ENCODE measurements at regions not wholly inside any gene's neighbourhood (a gene's known extent, or its start where the extent isn't known, plus 50 kb on each side); places are given as distances from the start of the nearest gene placed in this dataset.

DNA sequence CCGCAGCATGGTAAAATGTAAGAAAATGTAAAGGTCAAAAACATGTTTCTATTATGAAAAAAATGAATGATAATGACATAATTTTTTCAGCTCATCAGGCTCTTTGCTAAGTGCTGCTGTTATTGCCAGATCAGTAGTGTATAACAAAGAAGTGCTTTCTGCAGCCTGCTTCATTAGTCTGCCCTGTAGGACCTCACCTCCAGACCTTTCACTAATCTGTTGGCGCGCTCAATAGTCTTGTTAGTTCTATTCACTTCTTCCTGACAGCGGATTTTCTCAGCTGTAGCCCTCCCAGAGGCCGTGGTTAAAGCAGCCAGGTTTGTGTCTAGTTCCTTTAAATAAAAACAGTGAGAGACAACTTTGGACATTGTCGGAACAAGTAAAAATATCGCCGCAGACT is 97.7 kb downstream of the CDCA7 start:
- Mint-ChIP-seq H3K9me3 (no peaks in the 10 kb centered on the region), H3K36me3 (ENCODE audit: insufficient read depth) (no peaks in the 10 kb centered on the region), H3K4me3 (no peak overlapping the region), H3K27me3 (ENCODE audit: low read depth) (peaks cover 20% of the 10 kb centered on the region), H3K4me1 (ENCODE audit: low read depth) (peaks cover 14% of the 10 kb centered on the region)
- DNase-seq (no peak), ATAC-seq (no peak)

DNA sequence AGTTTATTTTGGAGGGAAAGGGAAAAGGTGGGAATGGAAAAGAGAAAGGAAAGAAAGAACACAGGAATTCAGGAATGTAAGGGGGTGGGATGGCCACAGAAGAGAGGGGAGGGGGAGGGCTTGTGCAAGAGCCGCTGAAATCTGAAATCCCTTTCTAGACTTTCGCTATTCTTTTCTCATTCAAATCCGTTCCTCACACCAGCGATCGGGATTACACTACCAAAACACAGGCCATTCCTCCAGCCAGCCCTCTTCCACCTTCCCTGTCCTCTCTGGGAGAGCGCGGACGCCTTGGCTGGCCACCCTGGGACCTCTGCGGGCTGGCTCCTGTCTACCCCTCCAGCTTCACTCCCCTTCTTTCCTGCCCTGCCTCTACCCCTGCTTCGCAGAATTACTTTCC is 102.3 kb downstream of the CDCA7 start:
- Mint-ChIP-seq H3K9me3 (no peaks in the 10 kb centered on the region), H3K27me3 (ENCODE audit: low read depth) (peaks cover 27% of the 10 kb centered on the region)

GRCh38 chr2:173457366-173457765 is 102.7 kb downstream of the CDCA7 start:
- Mint-ChIP-seq H3K27me3 (ENCODE audit: low read depth) (peaks cover 27% of the 10 kb centered on the region), H3K9me3 (no peaks in the 10 kb centered on the region), H3K36me3 (ENCODE audit: insufficient read depth) (no peaks in the 10 kb centered on the region), H3K4me3 (no peak overlapping the region), H3K4me1 (ENCODE audit: low read depth) (no peaks in the 10 kb centered on the region)
- no peak for DNase-seq
- ATAC-seq: no peak

More for the DNA sequence above, 102.3 kb downstream of the CDCA7 start:
- no peaks in the 10 kb centered on the region for H3K36me3 Mint-ChIP-seq (ENCODE audit: insufficient read depth)
- no peak for DNase-seq
- no peak for ATAC-seq
- H3K4me3 Mint-ChIP-seq: no peak overlapping the region
- no peaks in the 10 kb centered on the region for H3K4me1 Mint-ChIP-seq (ENCODE audit: low read depth)

DNA sequence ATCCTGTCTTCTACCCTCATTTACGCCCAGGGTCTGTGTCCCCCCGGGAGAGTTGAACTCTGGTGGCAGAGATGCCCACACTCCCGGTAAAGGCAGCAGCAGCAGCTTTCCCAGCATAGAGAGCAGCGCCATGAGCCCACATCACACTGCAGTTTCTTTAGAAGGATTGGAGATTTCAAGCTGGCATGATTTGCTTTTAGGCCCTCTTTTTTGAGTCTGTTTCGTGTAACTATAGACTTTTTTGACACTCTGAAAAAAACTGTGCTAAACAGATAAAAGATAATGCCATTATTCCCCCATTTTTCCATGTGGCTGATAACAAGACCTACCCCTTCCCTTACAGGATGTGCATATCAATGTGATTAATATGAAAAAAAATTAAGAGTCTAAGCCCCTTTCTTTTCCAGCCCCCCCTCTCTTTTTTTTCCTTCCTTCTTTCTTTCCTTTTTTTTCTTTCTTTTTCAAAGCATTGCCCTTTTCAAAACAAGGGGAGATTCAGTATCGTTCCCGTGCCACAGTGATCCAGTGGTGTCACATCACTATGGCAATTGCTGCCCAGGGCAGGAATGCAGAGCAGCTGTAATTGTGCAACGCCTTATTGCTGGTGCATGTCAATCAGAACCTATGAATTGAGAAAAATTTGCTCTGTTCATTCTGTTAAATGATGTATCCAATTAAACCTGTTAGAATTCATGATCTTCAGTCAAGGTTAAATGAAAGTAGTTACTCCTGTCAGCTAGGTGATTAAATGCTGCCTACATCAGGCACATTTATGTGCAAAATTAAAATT is 104.5 kb downstream of the CDCA7 start:
- H3K9me3 Mint-ChIP-seq: no peaks in the 10 kb centered on the region
- ATAC-seq: no peak
- no peaks in the 10 kb centered on the region for H3K4me1 Mint-ChIP-seq (ENCODE audit: low read depth)
- H3K4me3 Mint-ChIP-seq: no peak overlapping the region
- DNase-seq: no peak
- H3K27me3 Mint-ChIP-seq (ENCODE audit: low read depth): peaks cover 26% of the 10 kb centered on the region
- H3K36me3 Mint-ChIP-seq (ENCODE audit: insufficient read depth): no peaks in the 10 kb centered on the region

DNA sequence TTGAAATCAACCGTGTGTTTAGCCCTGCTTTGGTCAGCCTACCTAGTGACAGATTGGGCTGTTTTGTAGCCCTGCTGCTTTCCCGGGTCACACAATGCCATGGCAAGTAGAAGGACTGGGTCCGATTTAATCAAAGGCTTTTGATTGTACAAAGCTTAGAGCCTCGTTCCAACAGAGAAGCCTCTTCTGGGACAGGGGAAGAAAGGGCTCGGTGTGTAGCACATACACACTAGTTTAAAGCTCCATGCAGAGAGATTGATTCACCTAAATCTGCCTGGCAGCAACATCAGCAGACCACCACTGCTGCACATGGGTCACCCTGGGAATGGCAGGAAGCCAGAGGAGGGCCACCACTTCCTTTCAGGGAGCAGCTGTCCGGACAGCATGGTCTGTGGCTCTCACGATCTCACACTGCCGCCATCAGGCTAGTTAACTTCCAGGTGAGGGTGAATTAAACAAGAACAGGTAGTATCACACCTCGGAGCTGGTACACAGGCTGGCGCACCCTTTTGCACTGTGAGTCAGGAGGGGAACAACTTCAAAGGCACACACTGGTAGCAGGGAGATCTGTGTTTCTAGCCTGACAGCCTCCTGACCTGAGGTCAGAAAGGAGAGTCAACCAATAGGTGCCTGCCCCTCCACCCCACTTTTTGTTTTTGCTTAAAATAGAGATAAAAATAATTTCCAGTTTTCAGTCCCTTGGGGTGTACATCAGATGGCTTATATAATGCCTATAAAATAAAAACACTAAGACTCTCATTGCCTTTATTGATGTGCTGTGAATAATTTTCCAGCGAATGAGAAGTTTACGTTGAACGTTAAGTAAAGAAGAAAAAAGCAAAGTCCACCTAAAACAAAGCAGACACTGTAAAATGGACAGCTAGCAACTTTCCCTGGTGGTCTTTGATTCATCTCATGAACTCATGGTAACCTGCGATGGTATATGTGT is 108.5 kb downstream of the CDCA7 start:
- Mint-ChIP-seq H3K4me1 (ENCODE audit: low read depth) (no peaks in the 10 kb centered on the region), H3K36me3 (ENCODE audit: insufficient read depth) (no peaks in the 10 kb centered on the region), H3K9me3 (no peaks in the 10 kb centered on the region), H3K4me3 (no peak overlapping the region), H3K27me3 (ENCODE audit: low read depth) (peaks cover 17% of the 10 kb centered on the region)
- ATAC-seq (no peak), DNase-seq (no peak)

DNA sequence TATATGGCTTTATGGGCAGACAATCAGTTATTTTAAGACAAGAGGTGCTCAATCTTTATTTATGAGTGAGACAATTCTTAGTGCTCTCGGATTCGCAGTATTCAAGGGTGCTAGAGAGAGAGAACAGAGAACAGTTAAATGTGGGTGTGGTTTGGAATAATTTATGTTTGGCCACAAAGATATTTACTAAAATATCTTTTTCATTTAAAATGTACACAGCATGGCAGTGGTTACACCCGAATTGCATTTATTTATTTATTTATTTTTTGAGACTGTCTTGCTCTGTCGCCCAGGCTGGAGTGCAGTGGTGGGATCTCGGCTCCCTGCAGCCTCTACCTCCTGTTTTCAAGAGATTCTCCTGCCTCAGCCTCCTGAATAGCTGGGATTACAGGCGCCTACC is 109.2 kb downstream of the CDCA7 start:
- no peaks in the 10 kb centered on the region for H3K9me3 Mint-ChIP-seq
- ATAC-seq (no peak), DNase-seq (no peak)
- no peak overlapping the region for H3K4me3 Mint-ChIP-seq
- H3K36me3 Mint-ChIP-seq (ENCODE audit: insufficient read depth): no peaks in the 10 kb centered on the region
- H3K27me3 Mint-ChIP-seq (ENCODE audit: low read depth): peaks cover 16% of the 10 kb centered on the region
- H3K4me1 Mint-ChIP-seq (ENCODE audit: low read depth): no peaks in the 10 kb centered on the region

GRCh38 chr2:173467751-173468150 is 113.1 kb downstream of the CDCA7 start:
- H3K36me3 Mint-ChIP-seq (ENCODE audit: insufficient read depth): no peaks in the 10 kb centered on the region
- H3K27me3 Mint-ChIP-seq (ENCODE audit: low read depth): peaks cover 11% of the 10 kb centered on the region
- ATAC-seq (no peak), DNase-seq (no peak)
- no peaks in the 10 kb centered on the region for H3K4me1 Mint-ChIP-seq (ENCODE audit: low read depth)
- H3K4me3 Mint-ChIP-seq: no peak overlapping the region
- peaks cover 4% of the 10 kb centered on the region for H3K9me3 Mint-ChIP-seq

GRCh38 chr2:173468266-173468793 is 113.7 kb downstream of the CDCA7 start:
- Mint-ChIP-seq H3K36me3 (ENCODE audit: insufficient read depth) (no peaks in the 10 kb centered on the region), H3K27me3 (ENCODE audit: low read depth) (peaks cover 6% of the 10 kb centered on the region), H3K9me3 (peaks cover 4% of the 10 kb centered on the region), H3K4me3 (no peak overlapping the region), H3K4me1 (ENCODE audit: low read depth) (no peaks in the 10 kb centered on the region)
- DNase-seq (no peak), ATAC-seq (no peak)

DNA sequence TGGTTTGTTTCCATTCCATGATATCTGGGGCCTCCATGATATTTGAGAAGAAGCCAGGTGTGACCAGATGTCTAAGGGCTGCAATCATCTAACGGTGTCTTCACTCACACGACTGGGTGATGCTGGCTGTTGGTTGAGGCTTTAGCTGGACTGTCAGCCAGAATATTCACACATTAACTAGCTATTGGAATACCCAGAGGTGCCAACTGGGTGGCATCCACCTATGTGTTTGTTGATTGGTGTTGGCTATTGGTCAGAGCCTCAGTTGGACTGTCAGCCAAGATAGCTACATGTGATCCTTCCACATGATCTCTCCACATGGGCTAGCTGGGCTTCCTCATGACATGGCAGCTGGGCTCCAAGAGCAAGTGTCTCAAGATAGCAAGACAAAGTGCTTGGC is 117.4 kb downstream of the CDCA7 start:
- Mint-ChIP-seq H3K4me1 (ENCODE audit: low read depth) (no peaks in the 10 kb centered on the region), H3K27me3 (ENCODE audit: low read depth) (peaks cover 8% of the 10 kb centered on the region), H3K9me3 (peaks cover 4% of the 10 kb centered on the region), H3K4me3 (no peak overlapping the region), H3K36me3 (ENCODE audit: insufficient read depth) (no peaks in the 10 kb centered on the region)
- no peak for DNase-seq
- ATAC-seq: no peak

DNA sequence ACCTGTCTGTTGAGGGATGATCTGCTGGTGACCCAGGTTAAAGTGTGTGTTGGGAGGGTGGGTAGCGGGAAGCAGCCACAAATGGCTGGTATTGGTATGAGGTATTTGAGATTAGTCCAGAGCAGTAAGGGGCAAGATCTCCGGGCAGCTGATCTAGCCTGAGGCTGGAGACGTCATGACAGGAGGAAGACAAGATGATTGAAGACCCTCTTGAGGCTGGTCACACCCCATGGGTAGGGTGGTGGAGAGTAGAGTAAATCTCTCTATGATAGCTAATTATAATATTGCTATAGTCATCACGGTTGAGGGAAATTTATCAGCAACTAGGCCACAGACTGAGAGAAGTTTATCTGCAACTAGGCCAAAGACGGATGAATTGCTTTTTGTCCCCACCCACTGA is 128.5 kb downstream of the CDCA7 start:
- H3K27me3 Mint-ChIP-seq (ENCODE audit: low read depth): peaks cover 5% of the 10 kb centered on the region
- no peak for DNase-seq
- H3K4me3 Mint-ChIP-seq: no peak overlapping the region
- no peaks in the 10 kb centered on the region for H3K36me3 Mint-ChIP-seq (ENCODE audit: insufficient read depth)
- no peak for ATAC-seq
- H3K4me1 Mint-ChIP-seq (ENCODE audit: low read depth): no peaks in the 10 kb centered on the region
- no peaks in the 10 kb centered on the region for H3K9me3 Mint-ChIP-seq

DNA sequence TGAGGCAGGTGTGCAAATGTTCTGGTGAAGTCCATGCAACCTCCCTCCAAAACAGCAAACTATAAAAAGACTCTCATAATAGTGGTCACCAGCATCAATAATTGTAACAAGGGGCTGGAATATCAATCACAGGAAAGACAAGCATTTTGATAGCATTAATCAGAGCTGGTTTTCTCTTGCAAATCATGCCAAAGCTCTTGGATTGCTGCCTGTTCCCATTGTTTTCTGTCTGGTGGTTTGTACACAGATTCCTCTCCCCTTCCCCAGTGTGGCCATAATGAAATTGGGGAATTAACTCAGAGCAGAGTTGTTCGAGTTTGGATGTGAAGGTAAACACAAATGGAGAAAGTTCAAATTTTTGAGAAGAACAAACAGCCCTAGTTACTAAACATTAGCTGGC is 134.2 kb downstream of the CDCA7 start:
- Mint-ChIP-seq H3K4me1 (ENCODE audit: low read depth) (no peaks in the 10 kb centered on the region), H3K9me3 (no peaks in the 10 kb centered on the region), H3K4me3 (no peak overlapping the region), H3K36me3 (ENCODE audit: insufficient read depth) (no peaks in the 10 kb centered on the region), H3K27me3 (ENCODE audit: low read depth) (peaks cover 5% of the 10 kb centered on the region)
- ATAC-seq (no peak), DNase-seq (no peak)

GRCh38 chr2:173491418-173491817 is 136.7 kb downstream of the CDCA7 start:
- Mint-ChIP-seq H3K36me3 (ENCODE audit: insufficient read depth) (no peaks in the 10 kb centered on the region), H3K4me1 (ENCODE audit: low read depth) (no peaks in the 10 kb centered on the region), H3K9me3 (no peaks in the 10 kb centered on the region), H3K27me3 (ENCODE audit: low read depth) (peaks cover 3% of the 10 kb centered on the region), H3K4me3 (no peak overlapping the region)
- ATAC-seq: no peak
- DNase-seq: no peak

- Mint-ChIP-seq H3K4me1 (ENCODE audit: low read depth) (no peaks in the 10 kb centered on the region), H3K36me3 (ENCODE audit: insufficient read depth) (no peaks in the 10 kb centered on the region), H3K9me3 (no peaks in the 10 kb centered on the region), H3K4me3 (no peak overlapping the region), H3K27me3 (ENCODE audit: low read depth) (peaks cover 2% of the 10 kb centered on the region)
- ATAC-seq (no peak), DNase-seq (no peak)
Measured at GRCh38 chr2:173493874-173494273, 139.2 kb downstream of the CDCA7 start.

- ATAC-seq: no peak
- no peak overlapping the region for H3K4me3 Mint-ChIP-seq
- DNase-seq: no peak
- H3K27me3 Mint-ChIP-seq (ENCODE audit: low read depth): peaks cover 2% of the 10 kb centered on the region
- no peaks in the 10 kb centered on the region for H3K4me1 Mint-ChIP-seq (ENCODE audit: low read depth)
- H3K36me3 Mint-ChIP-seq (ENCODE audit: insufficient read depth): no peaks in the 10 kb centered on the region
- peaks cover 12% of the 10 kb centered on the region for H3K9me3 Mint-ChIP-seq
Measured at GRCh38 chr2:173496746-173497145, 142.1 kb downstream of the CDCA7 start.
